Panc1 (cell line): ENCODE measurements at regions not wholly inside any gene's neighbourhood (a gene's known extent, or its start where the extent isn't known, plus 50 kb on each side); places are given as distances from the start of the nearest gene placed in this dataset.

Experiments
- POLR2AphosphoS5 ChIP-seq: IDR thresholded peaks from 2 replicates; pipeline ENCODE4 v1.6.1; 2012; ENCODE audit warnings: mild to moderate bottlenecking, low read depth, low read length, moderate library complexity
- SIN3A ChIP-seq: IDR thresholded peaks from 2 replicates; pipeline ENCODE4 v1.6.1; 2012; ENCODE audit warnings: low read depth, mild to moderate bottlenecking, low read length, moderate library complexity, borderline replicate concordance; ENCODE audit not compliant: insufficient read depth
- TCF7L2 ChIP-seq: IDR thresholded peaks from 2 replicates; pipeline ENCODE4 v1.6.1; 2011; ENCODE audit warnings: mild to moderate bottlenecking, low read depth, low read length, inconsistent platforms
- TF ChIP-seq, protein P1 (sequence below): fragments of 450-650 bp; IDR thresholded peaks from 2 replicates; pipeline ENCODE4 v1.5.1; 2017; ENCODE audit warnings: mild to moderate bottlenecking
- TF ChIP-seq, protein P2 (sequence below), 2 experiments: IDR thresholded peaks; 2 replicates each; pipeline ENCODE4 v1.6.1; 2011 to 2012; ENCODE audit warnings: low read depth in 2 of 2, control low read depth in 1 of 2, low read length in 1 of 2, mild to moderate bottlenecking in 1 of 2, moderate library complexity in 1 of 2; ENCODE audit not compliant: insufficient read depth in 1 of 2

DNA sequence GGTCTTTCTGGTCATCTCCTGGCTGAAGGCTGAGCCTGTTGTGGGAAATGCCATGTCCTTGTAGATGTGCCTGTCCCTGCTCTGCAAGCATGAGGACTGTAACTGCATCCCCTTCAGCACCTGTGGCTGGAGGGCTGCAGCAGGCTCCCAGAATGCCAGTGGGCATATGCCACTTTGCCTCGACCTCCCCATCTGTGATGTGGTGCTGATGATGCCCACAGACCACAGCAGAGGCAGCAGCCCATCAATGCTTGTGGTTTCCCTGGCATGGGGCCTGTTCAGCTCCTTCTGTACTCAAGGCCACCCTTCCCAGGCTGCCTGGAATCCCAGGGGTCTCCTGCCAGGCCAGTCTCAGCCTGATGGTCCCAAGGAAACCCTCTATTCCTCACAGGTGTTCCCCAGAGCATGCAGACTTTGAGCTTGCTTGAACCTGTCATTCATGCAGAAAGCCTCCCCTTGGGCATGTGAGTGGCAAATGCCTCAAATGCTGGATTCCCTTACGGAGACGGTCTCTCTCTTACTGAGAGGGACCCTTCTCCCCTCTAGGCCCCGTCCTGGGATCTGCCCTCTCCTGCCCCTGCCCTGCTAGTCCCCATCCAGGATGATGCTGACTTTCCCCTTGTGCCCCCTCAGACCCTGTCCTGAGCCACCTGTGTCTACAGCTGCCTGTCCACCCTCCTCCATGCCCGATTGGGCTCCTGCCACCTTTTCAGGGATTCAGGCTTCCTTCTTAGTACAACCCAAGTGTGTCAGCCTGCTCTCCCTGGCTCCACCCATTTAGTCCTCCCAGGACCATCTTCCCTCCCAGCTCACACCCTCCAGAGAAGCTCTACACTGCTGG, 50.9 kb upstream of the ANTXRL start:
- TF ChIP-seq, protein P1, sequence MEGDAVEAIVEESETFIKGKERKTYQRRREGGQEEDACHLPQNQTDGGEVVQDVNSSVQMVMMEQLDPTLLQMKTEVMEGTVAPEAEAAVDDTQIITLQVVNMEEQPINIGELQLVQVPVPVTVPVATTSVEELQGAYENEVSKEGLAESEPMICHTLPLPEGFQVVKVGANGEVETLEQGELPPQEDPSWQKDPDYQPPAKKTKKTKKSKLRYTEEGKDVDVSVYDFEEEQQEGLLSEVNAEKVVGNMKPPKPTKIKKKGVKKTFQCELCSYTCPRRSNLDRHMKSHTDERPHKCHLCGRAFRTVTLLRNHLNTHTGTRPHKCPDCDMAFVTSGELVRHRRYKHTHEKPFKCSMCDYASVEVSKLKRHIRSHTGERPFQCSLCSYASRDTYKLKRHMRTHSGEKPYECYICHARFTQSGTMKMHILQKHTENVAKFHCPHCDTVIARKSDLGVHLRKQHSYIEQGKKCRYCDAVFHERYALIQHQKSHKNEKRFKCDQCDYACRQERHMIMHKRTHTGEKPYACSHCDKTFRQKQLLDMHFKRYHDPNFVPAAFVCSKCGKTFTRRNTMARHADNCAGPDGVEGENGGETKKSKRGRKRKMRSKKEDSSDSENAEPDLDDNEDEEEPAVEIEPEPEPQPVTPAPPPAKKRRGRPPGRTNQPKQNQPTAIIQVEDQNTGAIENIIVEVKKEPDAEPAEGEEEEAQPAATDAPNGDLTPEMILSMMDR, result no peak
- no peak for TF ChIP-seq POLR2AphosphoS5
- TF ChIP-seq TCF7L2, result no peak
- TF ChIP-seq, protein P2, sequence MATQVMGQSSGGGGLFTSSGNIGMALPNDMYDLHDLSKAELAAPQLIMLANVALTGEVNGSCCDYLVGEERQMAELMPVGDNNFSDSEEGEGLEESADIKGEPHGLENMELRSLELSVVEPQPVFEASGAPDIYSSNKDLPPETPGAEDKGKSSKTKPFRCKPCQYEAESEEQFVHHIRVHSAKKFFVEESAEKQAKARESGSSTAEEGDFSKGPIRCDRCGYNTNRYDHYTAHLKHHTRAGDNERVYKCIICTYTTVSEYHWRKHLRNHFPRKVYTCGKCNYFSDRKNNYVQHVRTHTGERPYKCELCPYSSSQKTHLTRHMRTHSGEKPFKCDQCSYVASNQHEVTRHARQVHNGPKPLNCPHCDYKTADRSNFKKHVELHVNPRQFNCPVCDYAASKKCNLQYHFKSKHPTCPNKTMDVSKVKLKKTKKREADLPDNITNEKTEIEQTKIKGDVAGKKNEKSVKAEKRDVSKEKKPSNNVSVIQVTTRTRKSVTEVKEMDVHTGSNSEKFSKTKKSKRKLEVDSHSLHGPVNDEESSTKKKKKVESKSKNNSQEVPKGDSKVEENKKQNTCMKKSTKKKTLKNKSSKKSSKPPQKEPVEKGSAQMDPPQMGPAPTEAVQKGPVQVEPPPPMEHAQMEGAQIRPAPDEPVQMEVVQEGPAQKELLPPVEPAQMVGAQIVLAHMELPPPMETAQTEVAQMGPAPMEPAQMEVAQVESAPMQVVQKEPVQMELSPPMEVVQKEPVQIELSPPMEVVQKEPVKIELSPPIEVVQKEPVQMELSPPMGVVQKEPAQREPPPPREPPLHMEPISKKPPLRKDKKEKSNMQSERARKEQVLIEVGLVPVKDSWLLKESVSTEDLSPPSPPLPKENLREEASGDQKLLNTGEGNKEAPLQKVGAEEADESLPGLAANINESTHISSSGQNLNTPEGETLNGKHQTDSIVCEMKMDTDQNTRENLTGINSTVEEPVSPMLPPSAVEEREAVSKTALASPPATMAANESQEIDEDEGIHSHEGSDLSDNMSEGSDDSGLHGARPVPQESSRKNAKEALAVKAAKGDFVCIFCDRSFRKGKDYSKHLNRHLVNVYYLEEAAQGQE (IDR thresholded peaks at IDR 0.05; ENCODE audit: insufficient read depth in 1 of 2, low read depth in 2 of 2, low read length in 1 of 2), result no peak
- no peak for TF ChIP-seq SIN3A
